IMR-90 (cell line): ENCODE measurements at regions not wholly inside any gene's neighbourhood (a gene's known extent, or its start where the extent isn't known, plus 50 kb on each side); places are given as distances from the start of the nearest gene placed in this dataset.

ENCODE experiments used
- ATAC-seq: fragments of 200-7000 bp; cut with Tn5 transposase; 2 replicates; pipeline ENCODE4 v1.9.1; 2020; ENCODE audit warnings: low read depth, mild to moderate bottlenecking, moderate library complexity
- BruUV-seq: library from RNA; stranded (reverse); fragments of 400-500 nt; replicated peaks from 2 replicates; lab custom pipeline; 2021; lab: Mats Ljungman, UMichigan
- CTCF ChIA-PET: fragments of 300-600 bp; formaldehyde crosslinking; extraction: SDS; loops from one replicate; lab custom pipeline; 2021; ENCODE audit warnings: antibody characterized with exemption; lab: Yijun Ruan, JAX
- POLR2A ChIA-PET: fragments of 300-600 bp; sonication (Branson Sonifier 250); formaldehyde crosslinking; loops from one replicate; lab custom pipeline; 2022; ENCODE audit warnings: antibody characterized with exemption; ENCODE audit not compliant: unreplicated experiment; lab: Charles Lee
- DNase-seq: peaks from one replicate; pipeline ENCODE4 v3.0.0; 2013
- H2AFZ ChIP-seq: replicated peaks from 2 replicates; pipeline ENCODE3; 2013; ENCODE audit warnings: low read length, mild to moderate bottlenecking; ENCODE audit not compliant: poor library complexity
- H2AK5ac ChIP-seq: 2 replicates; pipeline ENCODE4 v1.6.1; 2013; ENCODE audit warnings: low read depth, low read length, inconsistent platforms
- H2AK9ac ChIP-seq: replicated peaks from 2 replicates; pipeline ENCODE3; 2013; ENCODE audit warnings: mild to moderate bottlenecking, low read depth, low read length, moderate library complexity; ENCODE audit not compliant: poor library complexity
- H2BK120ac ChIP-seq: 2 replicates; pipeline ENCODE4 v1.6.1; 2013; ENCODE audit warnings: low read depth, low read length, inconsistent platforms
- H2BK15ac ChIP-seq: 3 replicates; pipeline ENCODE4 v1.6.1; 2013; ENCODE audit warnings: low read depth, low read length, inconsistent platforms
- H2BK20ac ChIP-seq: 2 replicates; pipeline ENCODE4 v1.6.1; 2013; ENCODE audit warnings: low read depth, mild to moderate bottlenecking, inconsistent platforms, low read length, moderate library complexity
- H2BK5ac ChIP-seq: 2 replicates; pipeline ENCODE4 v1.6.1; 2013; ENCODE audit warnings: mild to moderate bottlenecking, low read depth, low read length, inconsistent platforms; ENCODE audit not compliant: poor library complexity, severe bottlenecking
- H3K14ac ChIP-seq: replicated peaks from 2 replicates; pipeline ENCODE4 v1.6.1; 2013; ENCODE audit warnings: low read depth, low read length, inconsistent platforms
- H3K18ac ChIP-seq: 2 replicates; pipeline ENCODE4 v1.6.1; 2013; ENCODE audit warnings: low read depth, low read length, control low read depth
- H3K23ac ChIP-seq: 2 replicates; pipeline ENCODE4 v1.6.1; 2013; ENCODE audit warnings: low read depth, low read length, inconsistent platforms
- H3K27ac ChIP-seq: 2 replicates; pipeline ENCODE4 v1.5.1; 2013; ENCODE audit warnings: mild to moderate bottlenecking, control low read depth, low read length; ENCODE audit not compliant: insufficient read depth
- H3K27me3 ChIP-seq: 2 replicates; pipeline ENCODE4 v1.6.1; 2013; ENCODE audit warnings: low read length; ENCODE audit not compliant: control insufficient read depth, insufficient read depth
- H3K36me3 ChIP-seq: 2 replicates; pipeline ENCODE4 v1.6.1; 2013; ENCODE audit warnings: low read length, mixed read lengths; ENCODE audit not compliant: control insufficient read depth, insufficient read depth
- H3K4ac ChIP-seq: 2 replicates; pipeline ENCODE4 v1.6.1; 2013; ENCODE audit warnings: low read depth, low read length, inconsistent platforms
- H3K4me1 ChIP-seq: 2 replicates; pipeline ENCODE4 v1.6.1; 2013; ENCODE audit warnings: low read length, mixed read lengths; ENCODE audit not compliant: control insufficient read depth, insufficient read depth
- H3K4me2 ChIP-seq: 2 replicates; pipeline ENCODE4 v1.6.1; 2013; ENCODE audit warnings: low read depth, mild to moderate bottlenecking, control low read depth, low read length, moderate library complexity
- H3K4me3 ChIP-seq: 2 replicates; pipeline ENCODE4 v1.5.1; 2013; ENCODE audit warnings: low read depth, mild to moderate bottlenecking, control low read depth, low read length, moderate library complexity; ENCODE audit not compliant: insufficient read depth
- H3K56ac ChIP-seq: 2 replicates; pipeline ENCODE4 v1.6.1; 2013; ENCODE audit warnings: low read length, inconsistent platforms; ENCODE audit not compliant: insufficient read depth; ENCODE audit errors: extremely low read depth
- H3K79me1 ChIP-seq, 2 experiments: 2 replicates each; pipeline ENCODE4 v1.6.1; 2013; ENCODE audit warnings: low read length in 2 of 2, inconsistent platforms in 1 of 2, low read depth in 1 of 2
- H3K9ac ChIP-seq: 2 replicates; pipeline ENCODE4 v1.6.1; 2013; ENCODE audit warnings: low read depth, low read length, control low read depth
- H3K9me1 ChIP-seq: 2 replicates; pipeline ENCODE4 v1.6.1; 2013; ENCODE audit warnings: low read length, inconsistent platforms; ENCODE audit not compliant: insufficient read depth
- H3K9me3 ChIP-seq: 2 replicates; pipeline ENCODE4 v1.6.1; 2013; ENCODE audit warnings: low read length; ENCODE audit not compliant: control insufficient read depth, insufficient read depth
- H4K20me1 ChIP-seq: 2 replicates; pipeline ENCODE4 v1.6.1; 2013; ENCODE audit warnings: low read length, inconsistent platforms; ENCODE audit not compliant: insufficient read depth
- H4K5ac ChIP-seq: 2 replicates; pipeline ENCODE4 v1.6.1; 2013; ENCODE audit warnings: mild to moderate bottlenecking, low read depth, low read length, control low read depth
- H4K8ac ChIP-seq, 2 experiments: 2 replicates each; pipeline ENCODE4 v1.6.1; 2013; ENCODE audit warnings: low read depth in 2 of 2, low read length in 2 of 2, control low read depth in 1 of 2, inconsistent platforms in 1 of 2
- H4K91ac ChIP-seq: 2 replicates; pipeline ENCODE4 v1.6.1; 2013; ENCODE audit warnings: low read depth, low read length, inconsistent platforms; ENCODE audit not compliant: insufficient read depth
- RAD21 ChIP-seq: IDR thresholded peaks from 2 replicates; pipeline ENCODE4 v1.6.1; 2012; ENCODE audit warnings: low read length, improper control_type of control experiment
- RCOR1 ChIP-seq: IDR thresholded peaks from 2 replicates; pipeline ENCODE4 v1.6.1; 2012; ENCODE audit warnings: mild to moderate bottlenecking, low read length, improper control_type of control experiment; ENCODE audit not compliant: insufficient replicate concordance
- RFX5 ChIP-seq: IDR thresholded peaks from 2 replicates; pipeline ENCODE4 v1.8.0; 2012; ENCODE audit warnings: low read depth, mild to moderate bottlenecking, low read length, moderate library complexity
- WGBS, 2 experiments: methylation state at CpG; one replicate each; pipeline versions ENCODE4 v1.1.5 to v1.1.7; 2013; ENCODE audit warnings: missing lambda C conversion rate in 2 of 2; ENCODE audit not compliant: insufficient read length in 1 of 2; ENCODE audit errors: extremely low coverage in 2 of 2; 5-methylcytosine and 5-hydroxymethylcytosine counted together
- dilution Hi-C: fragments of 300-500 bp; cut with HindIII; formaldehyde crosslinking; loops from one replicate; pipeline ENCODE4 v1.14.3; 2018; ENCODE audit warnings: low sequenced_read_pairs; ENCODE audit not compliant: unreplicated experiment
- in situ Hi-C: fragments of 300-500 bp; cut with MboI; formaldehyde crosslinking; loops from 3 replicates; pipeline ENCODE4 v1.14.3; 2019; ENCODE audit warnings: low sequenced_read_pairs, inconsistent platforms, mixed read lengths
- intact Hi-C: fragments of 100-400 bp; cut with micrococcal nuclease; formaldehyde crosslinking; loops from 2 replicates; pipeline ENCODE4 v1.10.0; 2022
- TF ChIP-seq, protein P1 (sequence below): fragments of 150-350 bp; IDR thresholded peaks from 2 replicates; pipeline ENCODE4 v1.6.1; 2016; ENCODE audit warnings: low read depth, mild to moderate bottlenecking, low read length, moderate library complexity, borderline replicate concordance

- dilution Hi-C loops = no loop called here
- no TSS peak for BruUV-seq
- Histone ChIP-seq H3K56ac (no peak overlapping the region), H3K4me2 (peak overlapping the region; percentile 49; the same call in 1 of the 2 replicates), H2BK15ac (no peak overlapping the region), H3K27me3 (no peaks in the 10 kb centered on the region), H2BK5ac (peak overlapping the region; percentile 48), H3K18ac (peak overlapping the region; percentile 20; the same call in 1 of the 2 replicates), H4K20me1 (no peaks in the 10 kb centered on the region), H4K5ac (no peak overlapping the region; the same call in 1 of the 2 replicates), H3K27ac (no peak overlapping the region), H3K14ac (peak overlapping the region; percentile 55; the same call in 1 of the 2 replicates), H2AFZ (no peak overlapping the region), H3K9ac (no peak overlapping the region), H3K79me1 (no peaks in the 10 kb centered on the region), H4K8ac (peak overlapping the region in 1 of 2 experiments; percentile 73; a peak in 2 of 4 replicates), H2BK120ac (no peak overlapping the region), H3K9me1 (no peaks in the 10 kb centered on the region), H3K4ac (no peak overlapping the region), H3K23ac (no peak overlapping the region), H2AK5ac (no peak overlapping the region), H3K4me1 (no peaks in the 10 kb centered on the region), H3K36me3 (peaks cover 3% of the 10 kb centered on the region; the same call in 1 of the 2 replicates), H2AK9ac (no peak overlapping the region), H4K91ac (no peak overlapping the region), H3K4me3 (no peak overlapping the region), H3K9me3 (no peaks in the 10 kb centered on the region), H2BK20ac (no peak overlapping the region)
- CTCF ChIA-PET = interaction anchor here (1.1 to 1.2 kb wide), 2 partner anchors 12 to 13 kb away, joined by 3 to 4 read pairs; no protein-coding TSS in a partner anchor
- ATAC-seq = peak; percentile 80
- TF ChIP-seq RCOR1 (no peak), RFX5 (no peak), RAD21 (no peak)
- TF ChIP-seq, protein P1, sequence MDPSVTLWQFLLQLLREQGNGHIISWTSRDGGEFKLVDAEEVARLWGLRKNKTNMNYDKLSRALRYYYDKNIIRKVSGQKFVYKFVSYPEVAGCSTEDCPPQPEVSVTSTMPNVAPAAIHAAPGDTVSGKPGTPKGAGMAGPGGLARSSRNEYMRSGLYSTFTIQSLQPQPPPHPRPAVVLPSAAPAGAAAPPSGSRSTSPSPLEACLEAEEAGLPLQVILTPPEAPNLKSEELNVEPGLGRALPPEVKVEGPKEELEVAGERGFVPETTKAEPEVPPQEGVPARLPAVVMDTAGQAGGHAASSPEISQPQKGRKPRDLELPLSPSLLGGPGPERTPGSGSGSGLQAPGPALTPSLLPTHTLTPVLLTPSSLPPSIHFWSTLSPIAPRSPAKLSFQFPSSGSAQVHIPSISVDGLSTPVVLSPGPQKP = no peak
- no CpG with 5 or more reads among the region's 8 CpGs for WGBS, 2 experiments
- intact Hi-C loops = loop anchor here (10.0 kb wide), 1 partner anchor 455 kb away; no protein-coding TSS in a partner anchor
- POLR2A ChIA-PET = no interaction called here
- in situ Hi-C loops = no loop called here
- DNase-seq = peak; percentile 38
Observed at GRCh38 chr6:144559865-144560593, 274.9 kb downstream of the UTRN start.
